Fibroblast of lung (primary cell): ENCODE measurements at regions not wholly inside any gene's neighbourhood (a gene's known extent, or its start where the extent isn't known, plus 50 kb on each side); places are given as distances from the start of the nearest gene placed in this dataset.

ENCODE experiments used
- CTCF ChIP-seq, 2 donors: IDR thresholded peaks in 1 of 2; conservative IDR thresholded peaks in 1 of 2; 1 replicate in 1 of 2; 2 replicates in 1 of 2; pipeline ENCODE4 v1.5.1; 2011 to 2012; ENCODE audit warnings: low read length in 2 of 2, control low read depth in 1 of 2, inconsistent platforms in 1 of 2, low read depth in 1 of 2, mild to moderate bottlenecking in 1 of 2
- EZH2 ChIP-seq: IDR thresholded peaks from 2 replicates; pipeline ENCODE4 v1.5.1; 2012; ENCODE audit warnings: low read length, control low read depth, mild to moderate bottlenecking; ENCODE audit errors: missing control alignments

- no peak for TF ChIP-seq EZH2
- no peak for TF ChIP-seq CTCF (conservative IDR thresholded peaks at IDR 0.05 in 1 of 2, IDR thresholded peaks at IDR 0.05 in 1 of 2; ENCODE audit: low read depth in 1 of 2, low read length in 2 of 2)
Measured at GRCh38 chr10:27364028-27364427, 123.4 kb upstream of the ACBD5 start.
